ENCODE measurements at regions not wholly inside any gene's neighbourhood (a gene's known extent, or its start where the extent isn't known, plus 50 kb on each side); places are given as distances from the start of the nearest gene placed in this dataset.
A peak's percentile ranks its signal among the peaks of the same experiment; 100 is the strongest.

DNA sequence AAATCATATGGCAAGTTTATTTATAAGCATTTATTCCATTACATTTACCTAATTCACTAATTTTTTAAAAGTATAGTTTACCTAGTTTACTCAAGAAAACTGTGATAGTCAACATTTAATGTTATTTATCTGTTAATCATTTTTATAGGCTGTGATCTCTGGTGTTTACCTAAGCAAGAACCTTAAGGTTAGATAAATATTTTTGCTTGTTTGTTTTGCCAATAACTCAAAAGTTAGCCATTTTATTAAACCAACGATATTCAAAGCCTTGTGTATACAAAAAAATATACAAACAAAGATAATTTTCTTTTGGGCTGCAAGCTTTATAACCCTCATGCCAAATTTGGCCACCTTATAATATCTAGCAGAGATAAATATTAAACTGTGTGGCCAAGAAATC lies 157.3 kb downstream of the SLCO1B3 start:
- no peak for DNase-seq

GRCh38 chr12:20969766-20970165 lies 159.3 kb downstream of the SLCO1B3 start:
- no peak for DNase-seq

- DNase-seq = no peak
Observed at GRCh38 chr12:20985399-20985798, 145.6 kb upstream of the SLCO1B1 start.

GRCh38 chr12:21001778-21002177 lies 129.2 kb upstream of the SLCO1B1 start:
- DNase-seq = no peak

GRCh38 chr12:21025656-21026055 lies 105.3 kb upstream of the SLCO1B1 start:
- DNase-seq = no peak

DNA sequence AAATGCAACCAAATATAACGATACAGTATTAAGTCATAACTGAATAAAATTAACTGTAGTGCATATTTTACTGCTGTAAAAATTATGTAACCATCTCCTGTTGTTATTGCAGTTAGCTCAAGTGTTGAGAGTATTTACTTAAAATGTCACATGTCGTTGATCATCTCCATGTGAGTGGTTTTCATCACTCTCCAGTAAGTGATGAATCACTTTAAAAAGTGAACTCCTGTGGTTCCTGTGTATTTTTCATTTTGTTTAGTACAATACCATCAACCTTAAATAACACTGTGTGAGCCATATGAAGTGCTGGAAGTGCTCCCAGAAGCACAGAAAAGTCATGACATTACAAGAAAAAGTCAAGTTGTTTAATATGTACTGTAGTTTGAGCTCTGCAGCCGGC lies 104.7 kb upstream of the SLCO1B1 start:
- no peak for DNase-seq

- DNase-seq = peak; percentile 51
Observed at GRCh38 chr12:21054334-21054733, 76.7 kb upstream of the SLCO1B1 start.

DNA sequence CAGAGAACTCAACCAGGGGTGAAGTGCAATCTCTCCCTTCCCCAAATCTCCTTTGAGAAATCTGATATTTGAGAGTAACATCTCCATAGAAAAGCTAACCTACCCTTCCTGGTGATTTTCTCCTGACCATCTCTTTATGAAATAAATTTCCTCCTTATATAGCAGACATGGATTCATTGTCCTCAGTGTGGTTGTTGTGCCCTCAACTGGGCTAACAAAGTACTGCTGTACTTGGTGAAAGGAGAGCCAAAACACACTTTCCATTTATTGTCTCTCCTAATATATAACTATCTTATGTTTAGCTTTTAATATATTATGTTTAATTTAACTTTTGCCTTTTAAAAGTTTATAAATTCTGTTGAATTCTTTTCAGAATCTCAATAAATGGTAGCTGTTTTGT lies 65.1 kb upstream of the SLCO1B1 start:
- peak; percentile 15 for DNase-seq

DNA sequence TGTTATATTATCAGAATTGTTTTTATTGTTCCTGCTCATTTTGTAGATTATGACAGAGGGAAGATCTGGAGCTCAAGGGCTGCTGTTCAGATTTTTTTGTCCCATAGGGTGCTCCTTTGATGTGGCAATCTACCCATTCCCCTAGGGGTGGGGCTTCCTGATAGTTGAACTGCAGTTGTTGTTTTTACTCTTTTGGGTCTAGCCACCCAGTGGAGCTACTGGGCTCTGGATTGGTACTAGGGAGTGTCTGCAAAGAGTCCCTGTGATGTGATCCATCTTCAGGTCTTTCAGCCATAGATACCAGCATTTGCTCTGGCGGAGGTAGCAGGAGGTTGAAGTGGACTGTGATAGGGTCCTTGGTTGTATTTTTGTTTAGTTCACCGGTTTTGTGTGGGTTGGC lies 57.9 kb upstream of the SLCO1B1 start:
- DNase-seq = no peak

GRCh38 chr12:21073822-21074460 lies 57.1 kb upstream of the SLCO1B1 start:
- DNase-seq = peak; percentile 98
